Stimulated activated CD8-positive, alpha-beta memory T cell treated with anti-CD3 and anti-CD28 coated beads, Interleukin-12 subunit alpha, Interleukin-12 subunit beta, amount 100 ng/mL, for 24 hours (primary cell): ENCODE measurements at regions not wholly inside any gene's neighbourhood (a gene's known extent, or its start where the extent isn't known, plus 50 kb on each side); places are given as distances from the start of the nearest gene placed in this dataset.

Experiments used
- DNase-seq: peaks from one replicate; pipeline ENCODE4 v3.0.0-alpha.2; 2020; ENCODE audit errors: extremely low read depth

DNA sequence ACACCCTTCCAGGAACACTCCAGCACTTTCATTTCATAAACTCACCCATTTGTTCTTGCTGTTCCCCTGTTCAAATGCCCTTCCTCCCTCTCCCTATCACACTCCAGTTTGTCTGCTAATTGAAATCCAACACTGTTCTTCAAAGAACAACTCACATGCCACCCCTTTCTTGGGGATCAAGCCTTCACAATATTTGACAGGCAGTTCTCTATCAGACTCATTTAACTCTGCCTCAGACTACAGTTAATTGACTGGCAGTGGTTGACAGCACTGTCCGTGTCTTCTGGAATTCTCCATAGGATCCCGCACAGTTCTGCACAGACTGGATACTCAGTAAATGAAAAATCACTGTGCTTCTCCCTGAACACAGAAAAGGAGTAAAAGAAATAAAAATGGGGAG lies 87.8 kb downstream of the PMP22 start:
- no peak for DNase-seq

DNA sequence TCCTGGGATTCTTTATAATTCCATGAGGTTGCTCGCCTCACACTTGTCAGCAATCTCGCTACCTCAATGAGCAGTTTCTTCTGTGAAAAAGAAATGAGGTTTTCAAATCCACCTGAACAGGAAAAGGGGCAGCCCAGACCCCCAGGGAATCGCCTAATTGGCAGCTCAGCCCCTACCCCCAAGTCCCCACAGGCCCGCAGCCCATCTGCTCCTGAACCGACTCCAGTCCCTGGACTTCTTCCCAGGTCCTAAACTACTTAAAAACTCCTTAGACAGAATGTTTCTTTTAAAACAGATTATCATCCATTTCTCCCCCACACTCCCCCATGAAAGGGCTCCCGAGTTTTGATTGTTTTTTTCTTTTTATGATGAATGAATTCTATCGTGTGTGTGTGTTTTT lies 89.8 kb downstream of the PMP22 start:
- no peak for DNase-seq

DNA sequence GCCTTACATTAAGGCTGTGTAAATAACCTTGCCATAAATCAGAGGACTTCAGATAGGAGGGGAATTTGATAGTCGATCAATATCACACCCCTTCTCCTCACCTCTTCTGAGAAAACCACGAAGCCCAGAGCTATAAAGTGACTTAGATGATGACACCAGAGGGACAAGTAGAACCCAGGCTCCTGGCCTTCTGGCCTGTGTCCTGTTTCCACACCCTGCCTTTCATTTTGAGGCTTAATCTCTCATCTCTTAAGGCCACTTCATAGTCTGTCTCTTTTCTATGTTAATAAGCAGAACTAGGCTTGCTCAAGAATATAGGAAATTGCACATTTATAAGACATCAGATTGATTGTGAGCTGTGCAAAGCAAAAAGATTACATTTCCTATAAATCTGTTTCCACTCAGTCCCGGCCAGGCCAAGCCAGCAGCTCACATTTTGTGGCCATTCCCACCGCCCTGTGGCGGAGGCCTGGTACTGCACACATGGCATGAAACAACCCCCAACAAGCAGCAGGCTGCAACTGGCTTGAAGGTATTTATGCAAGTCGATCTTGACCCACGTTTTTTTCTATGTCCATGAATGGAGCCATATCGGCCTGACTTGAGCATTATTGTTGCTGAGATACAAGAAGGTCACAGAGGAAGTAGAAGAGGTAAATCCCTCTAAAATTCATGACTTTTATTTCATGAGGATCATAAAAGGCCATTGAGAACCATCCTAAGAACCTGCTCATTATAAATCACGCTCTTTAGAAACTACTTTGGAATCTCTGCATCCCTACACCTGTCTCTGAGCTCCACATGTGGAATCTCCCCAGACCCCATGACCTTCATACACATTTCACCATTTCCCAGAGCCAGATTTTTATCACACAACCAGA lies 93.7 kb downstream of the PMP22 start:
- DNase-seq: no peak

DNA sequence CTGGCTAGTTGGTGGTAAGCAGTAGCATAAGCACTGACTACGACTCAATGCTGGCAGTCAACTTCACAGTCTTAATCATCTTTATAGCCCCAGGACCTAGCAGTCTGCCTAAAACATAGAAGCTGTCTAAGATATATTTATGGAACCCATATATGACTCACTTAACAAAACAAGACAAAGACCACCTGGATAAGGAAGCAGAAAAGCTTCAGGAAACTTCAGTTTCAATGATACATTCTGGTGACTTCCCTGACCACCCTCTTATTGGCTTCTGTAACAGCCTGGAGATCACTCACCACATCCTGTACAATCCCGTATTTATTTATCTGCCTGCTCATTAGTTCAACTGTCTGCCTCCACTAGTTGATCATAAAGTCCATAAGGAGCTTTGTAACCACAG lies 95.5 kb downstream of the PMP22 start:
- DNase-seq: no peak

DNA sequence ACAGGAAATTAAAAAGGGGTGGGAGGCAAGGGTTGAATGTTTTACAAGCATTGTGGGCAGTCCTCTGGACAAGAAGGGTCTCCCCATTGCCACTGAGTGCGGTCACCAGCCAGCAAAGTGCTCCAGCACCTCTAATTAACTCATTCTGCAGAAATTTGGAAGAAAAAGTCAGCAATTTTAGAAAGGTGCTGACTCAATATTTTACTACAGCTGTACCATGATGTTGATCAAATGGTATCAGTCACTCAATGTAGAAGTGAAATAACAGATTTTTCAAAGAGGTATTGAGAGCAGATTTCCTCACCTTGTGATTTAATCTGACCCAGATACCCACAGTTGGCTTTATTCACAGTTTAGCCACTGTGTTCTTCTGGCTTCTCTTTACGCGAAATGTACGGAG lies 96.7 kb downstream of the PMP22 start:
- no peak for DNase-seq

DNA sequence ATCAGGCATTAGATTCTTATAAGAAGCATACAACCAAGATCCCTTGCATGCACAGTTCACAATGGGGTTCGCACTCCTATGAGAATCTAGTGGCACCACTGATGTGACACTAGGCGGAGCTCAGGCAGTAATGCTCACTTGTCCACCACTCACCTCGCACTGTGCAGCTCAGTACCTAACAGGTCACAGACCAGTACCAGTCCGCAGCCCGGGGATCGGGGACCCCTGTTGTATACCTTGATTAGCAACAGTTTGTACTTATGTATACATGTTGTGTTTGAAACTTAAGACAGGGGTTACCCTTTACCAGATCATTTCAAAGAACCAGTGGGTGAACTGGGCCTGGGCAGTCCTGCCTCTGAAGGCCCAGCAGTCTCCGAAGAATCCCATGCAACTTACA lies 103.7 kb downstream of the PMP22 start:
- DNase-seq: no peak

DNA sequence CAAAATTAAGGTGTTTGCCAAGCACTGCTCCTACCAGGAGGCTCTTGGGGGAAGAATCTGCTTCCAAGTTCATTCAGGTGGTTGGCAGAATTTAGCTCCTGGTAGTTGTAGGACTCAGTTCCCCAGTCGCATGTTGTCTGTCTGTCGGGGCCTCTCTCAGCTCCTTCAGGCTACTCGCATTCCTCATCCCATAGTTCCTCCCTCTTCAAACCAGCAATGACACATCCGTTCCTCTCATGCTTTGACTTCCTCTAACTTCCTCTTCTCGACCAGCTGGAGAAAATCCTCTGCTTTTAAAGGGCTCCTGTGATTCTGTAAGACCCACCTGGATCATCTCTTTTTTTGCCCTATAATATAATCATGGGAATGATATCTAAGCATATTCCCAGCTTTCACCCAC lies 108.1 kb downstream of the PMP22 start:
- no peak for DNase-seq

DNA sequence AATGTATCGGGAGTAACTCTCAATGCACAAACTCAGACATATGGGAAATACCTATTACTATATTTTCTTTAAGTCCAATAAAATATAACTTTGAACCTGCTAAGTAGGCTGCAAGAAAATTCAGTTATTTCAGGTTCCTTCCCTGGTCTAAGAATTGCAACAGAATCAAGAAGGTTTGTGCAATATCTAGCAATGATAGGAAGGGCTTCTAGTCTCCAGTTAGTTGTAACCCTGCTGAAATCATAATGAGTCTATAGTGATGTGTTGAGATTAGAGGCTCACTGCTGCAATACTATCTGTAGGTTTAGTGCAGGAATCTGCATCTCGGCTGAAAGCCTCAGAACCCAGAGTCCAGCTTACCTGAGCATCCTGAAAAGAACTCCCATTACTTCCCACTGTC lies 110.5 kb downstream of the PMP22 start:
- DNase-seq: no peak

DNA sequence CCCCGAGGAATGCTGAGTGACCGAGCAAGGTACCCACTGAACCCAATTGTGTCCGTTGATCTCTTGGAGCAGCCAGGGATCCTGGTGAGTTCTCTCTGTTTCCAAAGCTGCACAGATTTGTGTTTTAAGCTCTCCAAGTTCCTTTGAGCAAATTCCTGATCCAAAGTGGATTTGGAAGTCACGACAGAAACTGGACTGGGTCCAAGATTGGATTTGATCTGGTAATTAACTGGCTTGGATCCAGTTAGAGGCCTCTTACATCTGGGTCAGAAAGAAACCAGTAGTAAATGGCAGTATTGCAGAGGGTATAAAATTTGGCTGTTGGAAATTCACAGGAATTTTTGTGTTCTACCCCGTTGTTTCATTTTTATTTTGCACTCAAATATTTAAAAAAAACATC lies 119.5 kb downstream of the PMP22 start:
- DNase-seq: no peak

DNA sequence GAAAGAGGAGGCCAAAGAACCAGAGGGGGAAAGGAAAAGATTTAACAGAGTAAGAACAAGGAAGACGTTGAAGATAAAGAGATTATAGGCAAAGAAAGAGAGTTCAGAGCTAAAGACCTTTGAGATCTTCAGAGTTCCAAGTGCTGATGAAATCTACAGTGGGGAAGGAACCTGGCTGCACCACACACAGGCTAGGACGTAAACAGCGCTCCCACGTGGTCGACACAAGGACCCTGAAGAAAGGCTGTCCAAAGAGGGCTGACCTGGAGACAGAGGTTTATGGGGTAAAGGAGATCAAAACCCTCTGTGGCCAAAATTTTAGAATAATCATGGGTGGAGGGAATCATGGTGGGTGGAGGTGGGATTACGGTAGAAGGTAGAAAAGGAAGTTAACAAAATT lies 121.6 kb downstream of the PMP22 start:
- DNase-seq: no peak

DNA sequence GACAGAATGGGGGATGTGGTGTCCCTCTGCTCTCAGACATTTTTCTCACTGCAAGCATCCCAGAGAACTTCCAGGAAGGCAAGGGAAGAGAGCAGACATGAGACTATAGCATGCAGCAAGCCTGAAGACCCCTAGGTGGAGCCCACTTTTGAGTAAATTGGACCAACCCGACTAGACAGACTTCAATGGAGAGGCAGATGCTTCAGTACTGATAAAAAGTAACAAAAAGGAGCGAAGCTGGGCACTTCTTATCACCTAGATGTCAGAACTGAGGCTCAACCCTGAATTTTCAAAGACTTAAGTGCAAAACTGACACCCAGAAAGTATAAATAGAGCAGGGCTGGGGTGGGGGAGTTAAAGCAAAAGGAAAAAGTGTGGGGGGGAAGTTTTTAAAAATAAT lies 130.8 kb downstream of the PMP22 start:
- DNase-seq: no peak

DNA sequence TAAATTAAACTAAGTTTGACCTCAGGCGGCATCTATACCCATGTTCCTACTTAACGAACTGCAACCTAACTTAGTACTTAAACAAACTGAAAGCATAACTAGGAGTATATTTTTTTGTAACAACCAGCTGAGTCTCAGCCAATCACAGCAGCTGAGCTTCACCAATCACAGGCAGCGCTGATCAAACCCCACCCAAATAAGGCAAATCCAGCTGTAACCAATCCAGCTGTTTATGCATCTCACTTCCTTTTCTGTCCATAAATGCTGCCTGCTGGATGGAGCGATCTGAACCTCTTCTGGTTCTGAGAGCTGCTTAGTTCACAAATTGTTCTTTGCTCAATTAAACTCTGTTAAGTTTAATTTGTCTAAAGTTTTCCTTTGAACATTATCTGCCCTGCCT lies 131.3 kb downstream of the PMP22 start:
- DNase-seq: no peak

DNA sequence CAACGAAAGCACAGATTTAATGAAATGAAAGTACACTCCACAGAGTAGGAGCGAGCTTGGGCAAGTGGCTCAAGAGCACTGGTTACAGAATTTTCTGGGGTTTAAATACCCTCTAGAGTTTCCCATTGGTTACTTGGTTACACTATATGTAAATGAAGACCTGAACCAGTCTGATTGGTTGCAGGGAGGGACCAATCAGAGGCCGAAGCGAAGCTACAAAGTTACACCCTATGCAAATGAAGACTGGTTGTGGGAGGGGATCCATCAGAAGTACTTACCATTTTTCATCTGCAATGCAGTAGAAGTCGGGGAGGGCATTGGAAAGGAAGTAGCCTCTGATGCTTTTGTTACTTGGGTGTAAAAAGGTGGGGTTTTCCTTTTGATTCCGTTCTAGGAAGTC lies 132.0 kb downstream of the PMP22 start:
- no peak for DNase-seq

DNA sequence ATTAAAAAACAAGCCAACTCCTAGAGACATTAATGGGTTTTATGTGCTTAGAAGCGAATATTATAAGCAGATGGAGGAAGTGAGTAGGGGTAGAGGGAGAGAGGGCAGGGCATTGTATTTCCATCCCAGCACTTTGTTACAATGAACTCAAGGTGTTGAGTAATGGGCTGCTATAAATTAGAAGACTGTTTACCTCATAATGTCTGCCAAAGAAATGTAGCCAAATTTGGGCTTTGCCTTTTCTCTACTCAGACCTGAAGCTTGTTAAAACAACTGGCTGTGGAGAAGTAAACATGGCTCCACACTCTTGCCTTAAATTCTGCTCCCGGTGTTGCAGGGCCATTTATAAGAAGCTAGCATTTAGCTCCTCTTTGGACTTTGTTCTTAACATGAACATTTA lies 134.7 kb downstream of the PMP22 start:
- DNase-seq: no peak

DNA sequence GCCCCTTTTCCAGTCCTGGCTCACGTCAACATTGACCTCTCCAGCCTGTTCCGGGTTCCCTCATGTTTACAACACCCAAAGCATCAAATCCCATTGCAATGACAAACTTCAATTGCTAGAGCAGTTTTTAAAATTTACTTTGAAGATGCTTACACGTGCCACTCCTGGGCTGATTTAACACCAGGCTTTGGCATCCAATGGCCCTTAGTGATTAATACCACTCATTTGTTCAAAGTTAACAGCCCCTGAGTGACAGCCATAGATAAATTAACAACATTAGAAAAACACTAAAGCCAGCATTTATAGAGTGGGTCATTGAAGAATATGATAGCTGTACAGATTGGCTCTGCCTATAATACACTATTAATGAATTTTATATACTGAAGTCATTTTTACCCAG lies 135.1 kb downstream of the PMP22 start:
- DNase-seq: no peak

DNA sequence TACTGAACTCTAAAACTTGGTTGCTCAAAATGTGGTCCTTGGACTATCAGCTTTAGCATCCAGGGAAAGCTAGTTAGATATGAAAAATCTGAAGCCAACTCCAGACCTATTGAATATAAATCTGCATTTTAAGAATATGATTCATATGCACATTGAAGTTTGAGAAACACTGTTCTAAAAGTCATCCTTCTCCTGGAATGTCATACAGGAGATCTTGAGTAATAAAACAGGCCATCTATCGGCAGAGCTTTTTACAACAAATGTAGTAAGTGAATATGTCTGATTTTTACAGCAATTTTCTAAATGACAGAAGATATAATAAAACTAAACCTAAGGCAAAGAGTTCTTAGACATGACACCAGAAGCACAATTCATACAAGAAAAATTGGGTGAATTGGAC lies 140.4 kb downstream of the PMP22 start:
- no peak for DNase-seq

DNA sequence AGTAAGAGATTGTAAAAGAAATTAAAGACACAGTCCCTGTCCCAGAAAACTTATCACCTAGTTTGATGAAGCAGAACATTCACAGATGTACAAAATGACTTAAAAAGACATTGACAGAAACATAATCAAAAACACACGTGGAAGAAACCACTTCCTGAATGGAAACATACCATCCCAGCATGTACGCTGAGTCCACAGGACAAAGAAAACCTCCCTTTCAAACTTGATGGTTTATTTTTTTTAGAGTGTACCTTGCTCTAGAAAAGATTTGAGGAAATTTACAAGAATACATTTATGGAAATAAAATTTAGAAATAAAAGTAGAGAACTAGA lies 140.9 kb downstream of the PMP22 start:
- no peak for DNase-seq

DNA sequence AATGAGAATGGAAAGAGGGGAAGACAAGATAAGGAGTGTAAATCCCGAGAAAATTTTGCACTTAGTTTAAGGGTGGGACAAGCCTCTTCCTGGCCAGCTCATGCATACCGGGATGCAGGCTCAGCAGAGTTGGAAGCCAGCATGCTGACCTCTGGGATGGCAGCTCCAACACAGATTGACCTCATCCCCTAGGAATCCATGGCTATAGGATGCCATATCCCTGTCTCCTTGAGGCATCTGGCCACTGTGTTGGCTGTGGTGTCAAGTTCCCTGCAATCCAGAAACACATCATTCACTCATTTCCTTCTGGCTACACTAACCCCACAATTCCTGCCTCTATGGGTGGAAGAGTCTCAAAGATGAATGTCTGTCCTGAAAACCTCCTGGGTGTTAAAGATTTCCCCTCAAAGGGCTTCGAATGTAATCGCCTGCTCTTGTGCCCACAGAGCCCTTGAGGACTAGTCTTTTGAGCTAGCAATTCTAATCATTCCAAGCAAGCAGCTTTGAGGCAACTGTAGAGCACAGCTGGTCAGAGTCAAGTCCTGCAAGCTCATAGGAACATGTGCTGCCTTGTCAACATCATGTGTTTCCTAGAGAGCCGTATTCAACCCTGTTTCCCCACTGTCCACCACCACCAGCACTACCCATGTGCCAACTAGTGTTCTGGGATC lies 141.4 kb downstream of the PMP22 start:
- no peak for DNase-seq

DNA sequence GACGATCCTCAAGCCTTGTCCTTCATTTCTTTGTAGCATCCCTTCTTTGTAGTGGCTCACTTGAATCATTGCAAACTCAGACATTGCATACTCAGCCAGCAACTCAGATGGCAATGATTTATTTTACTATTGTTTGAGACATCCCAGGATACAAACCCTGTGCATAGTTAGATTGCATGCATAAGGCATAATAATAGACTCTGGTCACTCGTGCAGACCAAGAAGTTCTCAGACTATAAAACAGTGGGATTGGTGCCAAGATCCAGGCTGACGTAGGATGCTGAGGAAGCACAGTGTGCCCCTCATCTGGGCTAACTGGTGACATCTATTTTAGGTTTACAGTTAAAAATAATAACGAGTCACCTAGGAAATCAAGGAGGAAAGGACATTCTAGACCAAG lies 142.3 kb downstream of the PMP22 start:
- no peak for DNase-seq

DNA sequence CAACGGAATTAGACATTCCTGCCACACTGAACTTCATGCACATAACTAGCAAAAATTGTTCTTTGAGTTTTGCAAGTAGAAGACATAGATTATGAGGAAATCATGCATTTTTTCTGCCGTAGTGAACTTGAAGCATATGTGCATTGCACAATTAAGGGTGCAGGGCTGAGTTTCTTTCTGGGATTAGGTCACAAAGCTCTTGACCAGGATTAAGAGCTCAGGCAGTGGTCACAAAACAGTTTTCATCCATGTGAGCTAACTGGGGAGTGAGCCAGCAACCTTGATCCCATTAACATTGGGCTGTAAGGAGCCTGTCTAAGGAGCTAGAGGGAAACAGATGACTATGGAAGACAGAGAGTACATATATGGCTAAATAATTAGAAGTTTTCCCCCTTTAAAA lies 143.7 kb downstream of the PMP22 start:
- no peak for DNase-seq

DNA sequence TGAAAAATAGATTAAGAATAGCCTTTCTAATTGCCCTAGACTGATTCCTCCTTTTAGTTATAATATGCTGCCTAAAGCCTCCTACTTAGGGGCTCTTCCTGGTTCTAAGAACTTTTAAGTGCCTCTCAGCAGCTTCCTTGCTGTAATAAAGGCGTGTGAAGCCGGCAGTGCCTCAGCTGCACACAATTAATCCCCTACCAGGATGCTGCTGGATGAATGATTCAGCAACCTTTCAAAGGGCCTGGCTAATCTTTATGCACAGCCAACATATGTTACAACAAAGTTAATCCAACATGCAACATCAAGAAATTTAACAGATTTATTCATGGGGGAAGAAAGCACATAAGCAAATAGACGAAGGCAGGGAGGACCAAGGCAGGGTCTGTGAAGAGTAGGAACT lies 145.2 kb downstream of the PMP22 start:
- DNase-seq: no peak

DNA sequence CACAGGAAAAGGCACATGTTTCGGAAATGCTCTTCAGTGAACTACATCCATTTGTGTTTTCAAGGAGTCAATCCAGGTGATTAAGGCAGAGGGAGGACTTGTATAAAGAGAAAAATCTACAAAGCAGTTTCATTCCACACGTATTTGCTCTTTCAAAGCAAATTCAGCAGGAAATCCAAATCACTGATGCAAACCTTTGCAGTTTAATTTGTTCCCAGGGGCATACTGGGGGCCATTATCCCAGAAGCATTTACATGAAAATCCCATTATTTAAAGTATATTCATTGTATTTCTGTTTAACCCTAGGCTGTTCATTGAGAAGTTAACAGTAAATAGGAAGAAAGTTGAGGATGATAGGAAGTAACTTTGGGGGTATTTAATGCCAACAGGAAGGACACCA lies 147.9 kb downstream of the PMP22 start:
- DNase-seq: no peak

DNA sequence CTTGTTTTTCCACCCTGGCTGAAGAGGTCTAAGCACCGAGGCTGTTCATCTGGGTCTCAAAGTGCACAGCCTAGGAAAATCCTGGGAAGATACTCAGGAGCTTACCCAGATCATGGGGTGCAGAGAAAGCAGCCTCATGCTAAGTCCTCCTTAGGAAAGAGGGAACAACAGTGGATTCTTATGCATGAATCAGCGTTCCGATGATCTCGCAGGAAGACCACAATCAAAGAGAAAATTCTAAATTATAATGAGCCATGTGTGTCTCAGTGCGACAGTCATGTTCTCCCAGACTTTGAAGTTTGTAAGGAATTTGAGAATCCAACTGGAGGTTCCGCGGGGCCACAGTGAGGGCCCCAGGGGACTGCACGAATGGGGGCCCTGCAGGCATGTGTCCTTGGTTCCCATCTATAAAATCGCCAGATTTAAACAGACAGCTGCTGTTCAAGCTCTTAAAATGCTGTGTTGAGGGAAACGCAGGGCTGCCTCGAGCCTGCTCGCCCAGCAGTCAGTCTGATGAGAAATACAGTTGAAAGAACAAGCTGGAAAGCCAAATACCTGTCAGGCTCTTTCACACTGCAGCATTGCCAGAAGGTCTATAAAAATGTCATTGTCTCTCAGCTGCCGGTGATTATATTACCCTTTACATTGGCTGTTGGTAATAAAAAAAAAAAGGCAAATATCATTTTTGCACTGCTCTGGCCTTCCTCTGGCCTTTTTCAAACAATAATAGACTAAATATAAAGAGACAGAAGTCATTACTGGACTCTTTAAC lies 152.1 kb downstream of the PMP22 start:
- DNase-seq: no peak
